ENCODE measurements at regions not wholly inside any gene's neighbourhood (a gene's known extent, or its start where the extent isn't known, plus 50 kb on each side); places are given as distances from the start of the nearest gene placed in this dataset.

DNA sequence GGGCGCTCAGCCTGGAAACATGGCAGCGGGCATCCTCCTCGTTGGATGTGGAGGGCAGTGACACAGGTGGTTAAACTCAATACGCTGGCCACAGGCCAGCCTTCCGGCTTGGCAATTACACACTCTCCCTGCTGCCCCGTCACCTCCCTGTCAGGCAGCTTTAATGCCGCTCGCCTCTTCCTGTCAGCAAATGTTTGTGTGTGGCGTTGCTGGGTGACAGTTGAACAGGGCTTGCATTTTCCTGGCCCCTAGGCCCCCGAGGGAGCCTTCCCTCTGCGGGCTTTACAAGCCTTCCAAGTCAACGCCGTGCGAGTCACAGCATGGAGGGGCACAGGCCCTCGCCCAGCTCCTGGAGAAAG lies 620.0 kb downstream of the BCOR start:
- H3K27ac ChIP-seq (ENCODE audit: low read length): no peak overlapping the region
- H3K4me1 ChIP-seq (ENCODE audit: control insufficient read depth, insufficient read depth, low read length): peaks cover 19% of the 10 kb centered on the region
- no peaks in the 10 kb centered on the region for H3K36me3 ChIP-seq (ENCODE audit: control insufficient read depth in 2 of 2, insufficient read depth in 2 of 2, low read length in 2 of 2)
- H3K9me3 ChIP-seq (ENCODE audit: control insufficient read depth in 2 of 2, low read length in 2 of 2): no peaks in the 10 kb centered on the region
- H3K4me3 ChIP-seq (ENCODE audit: low read length in 2 of 2): no peak overlapping the region
- H3K9ac ChIP-seq (ENCODE audit: low read length in 2 of 2): no peak overlapping the region
- H3K27me3 ChIP-seq (ENCODE audit: control insufficient read depth in 1 of 2, insufficient read depth in 2 of 2, low read length in 2 of 2): peaks cover 0 to 4% of the 10 kb centered on the region in 2 donors

DNA sequence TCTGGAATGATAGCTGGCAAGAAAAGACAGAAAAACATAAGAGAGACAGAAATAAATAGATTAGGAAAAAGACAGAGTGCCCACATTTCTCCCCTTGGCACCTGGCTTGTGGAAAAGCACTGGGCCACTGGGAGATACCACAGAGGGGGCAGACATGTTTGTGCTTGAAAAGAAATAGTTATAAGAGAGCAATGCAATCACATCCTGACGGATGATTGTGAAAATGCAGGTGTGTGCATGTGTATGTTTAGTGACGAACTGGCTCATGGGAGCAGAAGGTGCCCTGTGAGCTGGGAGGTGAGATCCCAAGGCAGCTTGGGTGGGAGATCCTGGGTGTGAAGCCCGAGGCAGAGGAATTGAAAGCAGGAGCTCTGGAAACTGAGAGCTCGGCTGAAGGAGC lies 617.9 kb downstream of the BCOR start:
- H3K4me1 ChIP-seq (ENCODE audit: control insufficient read depth, insufficient read depth, low read length): peaks cover 11% of the 10 kb centered on the region
- H3K9ac ChIP-seq (ENCODE audit: low read length in 2 of 2): no peak overlapping the region
- H3K27me3 ChIP-seq (ENCODE audit: control insufficient read depth in 1 of 2, insufficient read depth in 2 of 2, low read length in 2 of 2): peaks cover 0 to 4% of the 10 kb centered on the region in 2 donors
- H3K4me3 ChIP-seq (ENCODE audit: low read length in 2 of 2): no peak overlapping the region
- H3K36me3 ChIP-seq (ENCODE audit: control insufficient read depth in 2 of 2, insufficient read depth in 2 of 2, low read length in 2 of 2): no peaks in the 10 kb centered on the region
- peaks cover 0 to 2% of the 10 kb centered on the region in 2 donors for H3K9me3 ChIP-seq (ENCODE audit: control insufficient read depth in 2 of 2, low read length in 2 of 2)
- H3K27ac ChIP-seq (ENCODE audit: low read length): no peak overlapping the region

DNA sequence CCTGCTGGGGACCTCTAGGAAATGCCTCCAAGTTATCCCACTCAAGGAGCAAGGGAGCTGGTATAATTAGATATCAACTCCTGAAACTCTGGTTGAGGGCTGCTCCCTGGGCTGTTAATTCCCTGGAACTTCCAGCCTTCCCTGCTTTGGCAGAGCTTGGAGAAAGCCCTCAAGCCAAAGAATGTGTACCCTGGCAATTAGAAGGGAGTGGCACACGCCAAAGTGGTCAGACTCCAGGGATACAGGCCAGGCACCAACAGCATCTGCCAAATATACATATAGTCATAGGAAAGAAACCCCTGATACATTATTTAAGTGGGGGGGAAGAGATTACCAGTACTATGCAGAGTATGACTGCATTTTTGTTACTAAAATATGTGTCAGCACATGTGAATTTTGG lies 616.8 kb downstream of the BCOR start:
- H3K4me1 ChIP-seq (ENCODE audit: control insufficient read depth, insufficient read depth, low read length): peaks cover 11% of the 10 kb centered on the region
- no peaks in the 10 kb centered on the region for H3K36me3 ChIP-seq (ENCODE audit: control insufficient read depth in 2 of 2, insufficient read depth in 2 of 2, low read length in 2 of 2)
- no peak overlapping the region for H3K27ac ChIP-seq (ENCODE audit: low read length)
- H3K9me3 ChIP-seq (ENCODE audit: control insufficient read depth in 2 of 2, low read length in 2 of 2): peaks cover 0 to 2% of the 10 kb centered on the region in 2 donors
- H3K4me3 ChIP-seq (ENCODE audit: low read length in 2 of 2): no peak overlapping the region
- H3K9ac ChIP-seq (ENCODE audit: low read length in 2 of 2): no peak overlapping the region
- peaks cover 0 to 6% of the 10 kb centered on the region in 2 donors for H3K27me3 ChIP-seq (ENCODE audit: control insufficient read depth in 1 of 2, insufficient read depth in 2 of 2, low read length in 2 of 2)

DNA sequence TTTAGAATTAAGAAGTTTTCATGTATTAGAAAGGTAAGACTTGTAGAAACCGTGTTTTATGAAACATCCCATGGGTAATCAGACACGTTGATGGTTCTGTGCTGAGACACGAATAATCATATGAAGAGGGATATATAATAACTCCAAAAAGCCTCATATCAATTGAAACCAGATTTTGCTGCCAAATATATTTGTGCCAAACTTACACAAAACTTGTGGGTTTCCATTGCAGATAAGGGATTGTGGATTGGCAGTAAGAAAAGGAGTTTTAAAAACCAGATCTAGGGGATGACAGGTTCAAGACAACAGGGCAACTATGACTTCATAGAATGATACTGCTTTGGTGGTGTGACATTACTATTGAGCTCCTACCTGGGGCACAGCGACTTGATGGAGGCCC lies 616.1 kb downstream of the BCOR start:
- H3K27me3 ChIP-seq (ENCODE audit: control insufficient read depth in 1 of 2, insufficient read depth in 2 of 2, low read length in 2 of 2): peaks cover 0 to 7% of the 10 kb centered on the region in 2 donors
- no peaks in the 10 kb centered on the region for H3K36me3 ChIP-seq (ENCODE audit: control insufficient read depth in 2 of 2, insufficient read depth in 2 of 2, low read length in 2 of 2)
- no peak overlapping the region for H3K27ac ChIP-seq (ENCODE audit: low read length)
- peaks cover 11% of the 10 kb centered on the region for H3K4me1 ChIP-seq (ENCODE audit: control insufficient read depth, insufficient read depth, low read length)
- no peak overlapping the region for H3K9ac ChIP-seq (ENCODE audit: low read length in 2 of 2)
- H3K4me3 ChIP-seq (ENCODE audit: low read length in 2 of 2): no peak overlapping the region
- peaks cover 0 to 2% of the 10 kb centered on the region in 2 donors for H3K9me3 ChIP-seq (ENCODE audit: control insufficient read depth in 2 of 2, low read length in 2 of 2)

DNA sequence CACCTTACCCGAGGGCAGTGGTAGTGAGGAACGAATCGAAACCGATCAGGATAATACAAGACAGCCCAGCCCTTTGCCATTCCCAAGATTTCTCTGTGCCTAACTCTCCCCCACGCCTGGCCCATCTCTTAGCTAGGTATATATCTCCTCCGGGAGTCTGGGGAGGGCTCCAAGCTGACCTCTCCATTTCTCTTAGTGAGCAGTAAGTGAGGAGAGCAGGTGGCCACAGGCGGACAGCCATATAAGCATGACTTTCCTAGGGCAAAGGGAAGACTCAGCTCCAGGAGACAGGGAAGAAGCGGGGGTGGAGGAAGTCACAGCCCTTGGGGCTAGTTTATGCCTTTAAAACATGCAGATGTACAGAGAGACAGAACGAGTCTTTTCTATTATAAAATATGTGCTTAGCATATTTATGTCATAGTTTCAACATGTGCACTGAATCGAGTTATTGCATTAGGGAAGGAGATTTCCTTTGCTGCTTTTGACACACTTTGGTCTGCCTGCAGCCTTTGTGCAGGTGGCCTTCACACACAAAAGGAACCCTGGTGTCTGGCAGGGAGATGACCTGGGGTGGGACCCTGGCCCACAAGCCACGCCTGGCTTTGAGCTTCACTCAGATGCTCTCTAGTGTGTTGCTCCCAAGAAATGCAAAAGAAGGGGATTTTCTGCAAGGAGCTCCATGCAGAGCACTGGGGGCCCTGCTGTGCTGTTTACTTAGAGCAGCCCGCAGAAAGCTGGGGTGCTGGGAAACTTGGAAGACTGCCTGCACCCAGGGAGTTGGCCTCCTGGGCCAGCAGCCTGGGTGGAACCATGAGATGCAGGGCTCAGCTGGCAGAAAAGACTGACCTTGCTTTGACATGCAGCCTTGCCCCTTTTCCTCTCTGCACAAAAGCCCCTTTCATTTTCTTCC lies 613.3 kb downstream of the BCOR start:
- H3K9me3 ChIP-seq (ENCODE audit: control insufficient read depth in 2 of 2, low read length in 2 of 2): peaks cover 0 to 2% of the 10 kb centered on the region in 2 donors
- H3K4me1 ChIP-seq (ENCODE audit: control insufficient read depth, insufficient read depth, low read length): no peaks in the 10 kb centered on the region
- H3K27ac ChIP-seq (ENCODE audit: low read length): no peak overlapping the region
- no peaks in the 10 kb centered on the region for H3K36me3 ChIP-seq (ENCODE audit: control insufficient read depth in 2 of 2, insufficient read depth in 2 of 2, low read length in 2 of 2)
- no peak overlapping the region for H3K9ac ChIP-seq (ENCODE audit: low read length in 2 of 2)
- H3K27me3 ChIP-seq (ENCODE audit: control insufficient read depth in 1 of 2, insufficient read depth in 2 of 2, low read length in 2 of 2): peaks cover 0 to 6% of the 10 kb centered on the region in 2 donors
- H3K4me3 ChIP-seq (ENCODE audit: low read length in 2 of 2): no peak overlapping the region

DNA sequence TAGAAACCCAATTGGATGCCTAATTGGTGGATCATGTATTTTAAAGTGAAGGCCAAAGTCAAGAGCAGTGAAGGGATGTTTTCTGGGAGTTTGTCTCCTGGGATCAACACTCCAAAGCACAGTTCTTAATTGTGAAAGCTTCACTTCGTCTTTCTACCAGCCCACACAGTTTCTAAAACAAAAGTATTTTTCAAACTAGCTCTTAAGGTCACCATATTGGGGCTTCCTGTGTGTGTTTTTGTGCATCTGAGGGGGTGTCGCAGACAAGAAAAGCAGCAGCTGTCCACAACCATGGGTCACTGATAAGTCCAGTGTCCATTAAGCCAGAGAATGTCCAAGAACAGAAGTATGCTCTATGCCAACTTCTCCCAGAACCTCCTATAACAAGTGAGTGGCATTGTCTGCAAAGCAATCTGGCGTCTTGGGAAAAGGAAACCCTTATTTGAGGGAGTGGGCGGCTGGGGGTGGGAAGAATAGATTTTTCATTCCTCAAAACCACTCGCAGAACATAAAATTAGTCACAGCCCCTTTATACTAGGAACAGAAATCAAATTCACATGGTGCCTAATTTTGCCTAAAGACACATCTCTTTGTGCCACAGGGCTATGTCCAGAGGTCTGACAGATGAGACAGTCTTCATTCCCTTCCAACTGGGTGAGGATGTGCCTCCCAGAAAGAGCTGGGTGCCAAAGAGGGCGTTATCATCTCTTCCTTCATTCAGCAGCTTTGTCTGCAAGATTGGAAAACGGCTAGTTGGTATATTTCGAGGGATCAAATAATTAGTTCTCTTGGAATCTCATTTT lies 610.4 kb downstream of the BCOR start:
- H3K27me3 ChIP-seq (ENCODE audit: control insufficient read depth in 1 of 2, insufficient read depth in 2 of 2, low read length in 2 of 2): peaks cover 0 to 13% of the 10 kb centered on the region in 2 donors

DNA sequence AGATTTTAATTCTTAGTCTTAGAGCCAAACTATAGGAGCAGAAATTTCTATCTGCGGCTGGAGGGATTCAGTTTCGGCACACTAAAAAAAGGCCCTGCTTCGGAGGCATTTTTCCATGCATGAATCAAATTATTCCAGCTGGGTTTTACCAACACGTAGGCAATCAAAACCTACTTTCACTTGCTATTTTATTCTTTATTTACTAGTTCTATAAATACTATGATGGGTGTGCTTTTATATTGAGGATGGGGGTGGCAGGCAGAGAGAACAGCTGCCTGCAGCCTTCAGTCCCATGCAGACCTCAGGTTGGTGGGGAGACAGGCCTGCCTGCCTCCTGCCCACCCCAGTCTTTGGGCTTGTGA lies 609.8 kb downstream of the BCOR start:
- Histone ChIP-seq H3K9me3 (ENCODE audit: control insufficient read depth in 2 of 2, low read length in 2 of 2) (peaks cover 0 to under 1% of the 10 kb centered on the region in 2 donors), H3K4me3 (ENCODE audit: low read length in 2 of 2) (no peak overlapping the region), H3K4me1 (ENCODE audit: control insufficient read depth, insufficient read depth, low read length) (peaks cover 9% of the 10 kb centered on the region), H3K9ac (ENCODE audit: low read length in 2 of 2) (no peak overlapping the region), H3K36me3 (ENCODE audit: control insufficient read depth in 2 of 2, insufficient read depth in 2 of 2, low read length in 2 of 2) (no peaks in the 10 kb centered on the region), H3K27me3 (ENCODE audit: control insufficient read depth in 1 of 2, insufficient read depth in 2 of 2, low read length in 2 of 2) (peaks cover 0 to 16% of the 10 kb centered on the region in 2 donors), H3K27ac (ENCODE audit: low read length) (no peak overlapping the region)

More for the DNA sequence above, 610.4 kb downstream of the BCOR start:
- Histone ChIP-seq H3K27ac (ENCODE audit: low read length) (no peak overlapping the region), H3K9ac (ENCODE audit: low read length in 2 of 2) (no peak overlapping the region), H3K36me3 (ENCODE audit: control insufficient read depth in 2 of 2, insufficient read depth in 2 of 2, low read length in 2 of 2) (no peaks in the 10 kb centered on the region), H3K9me3 (ENCODE audit: control insufficient read depth in 2 of 2, low read length in 2 of 2) (peaks cover 0 to 2% of the 10 kb centered on the region in 2 donors), H3K4me1 (ENCODE audit: control insufficient read depth, insufficient read depth, low read length) (peaks cover 5% of the 10 kb centered on the region), H3K4me3 (ENCODE audit: low read length in 2 of 2) (no peak overlapping the region)

DNA sequence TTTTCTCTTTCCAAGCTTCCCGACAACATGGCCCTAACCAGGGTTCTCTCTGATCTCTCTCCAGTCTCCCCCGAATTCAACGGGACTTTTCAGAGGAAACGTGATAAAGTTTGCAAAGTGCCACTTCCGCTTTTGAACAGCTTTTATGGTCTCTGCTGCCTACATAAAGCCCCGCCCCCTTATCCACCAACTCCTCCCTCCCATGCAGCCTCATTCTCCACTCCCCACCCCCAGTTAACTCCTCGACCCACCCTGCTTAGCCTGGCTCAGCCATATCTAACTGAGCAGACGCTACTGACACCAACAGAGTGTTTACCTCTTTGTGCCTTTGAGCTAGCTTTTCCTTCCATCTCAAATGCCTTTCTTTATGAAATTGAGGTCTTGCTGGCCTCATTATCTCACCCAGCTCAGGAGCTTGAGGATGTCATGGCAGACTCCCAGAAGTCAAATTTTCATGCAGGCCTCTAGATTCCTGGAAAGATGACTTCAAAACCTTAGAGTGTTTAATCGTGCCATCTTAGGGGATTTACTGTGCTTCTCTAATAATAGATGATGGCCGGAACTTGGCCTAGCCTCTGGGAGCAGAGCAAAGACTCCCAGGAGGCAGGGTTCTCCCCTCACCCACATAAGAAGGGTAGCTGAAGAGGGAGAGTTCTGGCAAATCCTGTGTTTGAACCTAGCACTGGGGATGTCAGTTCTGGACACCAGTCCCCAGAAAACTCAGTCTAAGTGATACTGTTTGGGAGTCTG lies 606.0 kb downstream of the BCOR start:
- Histone ChIP-seq H3K9me3 (ENCODE audit: control insufficient read depth in 2 of 2, low read length in 2 of 2) (no peaks in the 10 kb centered on the region), H3K27me3 (ENCODE audit: control insufficient read depth in 1 of 2, insufficient read depth in 2 of 2, low read length in 2 of 2) (peaks cover 0 to 19% of the 10 kb centered on the region in 2 donors), H3K27ac (ENCODE audit: low read length) (no peak overlapping the region)

DNA sequence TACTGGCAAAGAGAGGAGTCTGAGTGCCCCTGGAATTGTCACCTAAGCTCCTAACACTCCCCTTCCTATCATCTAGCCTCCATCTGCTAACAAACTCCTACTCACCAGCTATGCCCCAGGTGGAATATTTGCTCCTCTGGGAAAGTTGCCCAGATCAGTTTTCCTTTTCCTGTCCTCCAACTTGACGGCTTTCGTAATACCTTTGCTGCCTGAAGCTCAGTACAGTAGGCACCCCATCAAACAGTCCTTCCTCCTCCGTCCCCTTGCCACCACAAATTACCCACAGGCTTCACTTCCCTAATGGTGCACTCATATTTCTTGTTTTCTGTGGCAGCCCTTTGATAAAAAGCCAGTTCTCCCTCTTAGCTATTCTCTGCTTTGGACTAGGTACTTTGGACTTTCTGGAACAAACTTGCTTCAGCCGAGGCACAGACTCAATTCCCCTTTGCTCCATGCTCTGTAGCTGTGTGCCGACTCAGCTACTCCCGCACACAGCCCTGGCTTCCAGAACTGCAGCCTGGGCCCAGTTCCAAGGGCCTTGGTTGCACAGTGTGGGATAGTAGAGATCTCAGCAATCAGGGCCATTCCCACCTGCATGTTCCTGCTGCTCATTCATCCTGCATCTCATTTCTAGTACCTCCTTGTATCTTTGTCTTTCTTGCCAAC lies 605.1 kb downstream of the BCOR start:
- H3K4me1 ChIP-seq (ENCODE audit: control insufficient read depth, insufficient read depth, low read length): peaks cover 10% of the 10 kb centered on the region
- no peaks in the 10 kb centered on the region for H3K36me3 ChIP-seq (ENCODE audit: control insufficient read depth in 2 of 2, insufficient read depth in 2 of 2, low read length in 2 of 2)
- H3K9ac ChIP-seq (ENCODE audit: low read length in 2 of 2): no peak overlapping the region
- no peak overlapping the region for H3K4me3 ChIP-seq (ENCODE audit: low read length in 2 of 2)
- H3K27me3 ChIP-seq (ENCODE audit: control insufficient read depth in 1 of 2, insufficient read depth in 2 of 2, low read length in 2 of 2): peaks cover 0 to 22% of the 10 kb centered on the region in 2 donors
- H3K9me3 ChIP-seq (ENCODE audit: control insufficient read depth in 2 of 2, low read length in 2 of 2): no peaks in the 10 kb centered on the region
- no peak overlapping the region for H3K27ac ChIP-seq (ENCODE audit: low read length)

More for the DNA sequence above, 606.0 kb downstream of the BCOR start:
- H3K4me1 ChIP-seq (ENCODE audit: control insufficient read depth, insufficient read depth, low read length): peaks cover 10% of the 10 kb centered on the region
- no peak overlapping the region for H3K4me3 ChIP-seq (ENCODE audit: low read length in 2 of 2)
- H3K36me3 ChIP-seq (ENCODE audit: control insufficient read depth in 2 of 2, insufficient read depth in 2 of 2, low read length in 2 of 2): no peaks in the 10 kb centered on the region
- H3K9ac ChIP-seq (ENCODE audit: low read length in 2 of 2): no peak overlapping the region

DNA sequence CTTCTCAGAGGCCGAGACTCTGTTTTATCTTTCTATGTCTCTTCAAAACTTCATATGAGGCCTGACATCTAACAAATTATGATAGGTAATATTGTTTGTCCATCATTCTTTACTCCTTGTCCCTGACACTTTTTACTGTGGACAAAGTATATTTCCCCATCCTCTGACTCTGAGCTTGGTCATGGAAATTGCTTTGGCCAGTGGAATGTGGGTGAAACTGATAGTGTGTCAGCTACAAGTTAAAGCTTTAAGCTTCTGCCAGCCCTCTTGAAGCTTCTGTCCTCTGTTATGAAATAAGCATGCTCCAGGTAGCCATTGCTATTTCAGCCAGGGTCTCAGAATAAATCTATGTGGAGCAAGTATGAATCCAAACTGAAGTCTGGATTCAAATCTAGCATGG lies 604.6 kb downstream of the BCOR start:
- Histone ChIP-seq H3K36me3 (ENCODE audit: control insufficient read depth in 2 of 2, insufficient read depth in 2 of 2, low read length in 2 of 2) (no peaks in the 10 kb centered on the region), H3K27ac (ENCODE audit: low read length) (no peak overlapping the region), H3K9ac (ENCODE audit: low read length in 2 of 2) (no peak overlapping the region), H3K4me3 (ENCODE audit: low read length in 2 of 2) (no peak overlapping the region), H3K9me3 (ENCODE audit: control insufficient read depth in 2 of 2, low read length in 2 of 2) (no peaks in the 10 kb centered on the region), H3K27me3 (ENCODE audit: control insufficient read depth in 1 of 2, insufficient read depth in 2 of 2, low read length in 2 of 2) (peaks cover 0 to 25% of the 10 kb centered on the region in 2 donors), H3K4me1 (ENCODE audit: control insufficient read depth, insufficient read depth, low read length) (peaks cover 10% of the 10 kb centered on the region)
